ENCODE measurements at regions not wholly inside any gene's neighbourhood (a gene's known extent, or its start where the extent isn't known, plus 50 kb on each side); places are given as distances from the start of the nearest gene placed in this dataset.

GRCh38 chr4:27218013-27218412 lies 357.4 kb downstream of the STIM2 start:
- intact Hi-C loops (cut with DNase I) = no loop called here
- ATAC-seq = no peak
- H3K4me3 ChIP-seq (ENCODE audit: low read length) = no peak overlapping the region
- WGBS = 78% methylated on average over 2 of the region's 2 CpGs
- no peaks in the 10 kb centered on the region for H3K9me3 ChIP-seq (ENCODE audit: control insufficient read depth, low read length)
- no peak overlapping the region for H3K27ac ChIP-seq (ENCODE audit: low read length)
- no peaks in the 10 kb centered on the region for H3K27me3 ChIP-seq (ENCODE audit: control insufficient read depth, insufficient read depth)
- no peaks in the 10 kb centered on the region for H3K4me1 ChIP-seq (ENCODE audit: control insufficient read depth, insufficient read depth, low read length)
- no peak for DNase-seq

- 69% methylated on average over 2 of the region's 2 CpGs for WGBS
- Histone ChIP-seq H3K9me3 (ENCODE audit: control insufficient read depth, low read length) (no peaks in the 10 kb centered on the region), H3K27ac (ENCODE audit: low read length) (no peak overlapping the region), H3K4me1 (ENCODE audit: control insufficient read depth, insufficient read depth, low read length) (no peaks in the 10 kb centered on the region), H3K27me3 (ENCODE audit: control insufficient read depth, insufficient read depth) (no peaks in the 10 kb centered on the region), H3K4me3 (ENCODE audit: low read length) (no peak overlapping the region)
- intact Hi-C loops (cut with DNase I) = no loop called here
- no peak for ATAC-seq
- DNase-seq = no peak
Measured at GRCh38 chr4:27223326-27223725, 362.7 kb downstream of the STIM2 start.

GRCh38 chr4:27233531-27233930 lies 372.9 kb downstream of the STIM2 start:
- ATAC-seq (no peak), DNase-seq (no peak)
- 60% methylated on average over 3 of the region's 3 CpGs for WGBS
- Histone ChIP-seq H3K27me3 (ENCODE audit: control insufficient read depth, insufficient read depth) (no peaks in the 10 kb centered on the region), H3K4me1 (ENCODE audit: control insufficient read depth, insufficient read depth, low read length) (no peaks in the 10 kb centered on the region), H3K27ac (ENCODE audit: low read length) (no peak overlapping the region), H3K4me3 (ENCODE audit: low read length) (no peak overlapping the region), H3K9me3 (ENCODE audit: control insufficient read depth, low read length) (no peaks in the 10 kb centered on the region)
- intact Hi-C loops (cut with DNase I) = no loop called here

- intact Hi-C loops (cut with DNase I) = no loop called here
Measured at GRCh38 chr4:27234306-27234899, 373.8 kb downstream of the STIM2 start.

GRCh38 chr4:27239641-27240040 lies 379.0 kb downstream of the STIM2 start:
- ATAC-seq = no peak
- no peak overlapping the region for H3K4me3 ChIP-seq (ENCODE audit: low read length)
- DNase-seq = no peak

More at GRCh38 chr4:27234306-27234899, 373.8 kb downstream of the STIM2 start:
- 43% methylated on average over 6 of the region's 6 CpGs for WGBS
- Histone ChIP-seq H3K4me1 (ENCODE audit: control insufficient read depth, insufficient read depth, low read length) (no peaks in the 10 kb centered on the region), H3K27ac (ENCODE audit: low read length) (no peak overlapping the region), H3K27me3 (ENCODE audit: control insufficient read depth, insufficient read depth) (no peaks in the 10 kb centered on the region), H3K4me3 (ENCODE audit: low read length) (no peak overlapping the region), H3K9me3 (ENCODE audit: control insufficient read depth, low read length) (no peaks in the 10 kb centered on the region)
- ATAC-seq = peak; percentile 72
- no peak for DNase-seq

GRCh38 chr4:27242217-27242616 lies 381.6 kb downstream of the STIM2 start:
- DNase-seq (no peak), ATAC-seq (no peak)
- no peaks in the 10 kb centered on the region for H3K9me3 ChIP-seq (ENCODE audit: control insufficient read depth, low read length)
- intact Hi-C loops (cut with DNase I) = no loop called here
- H3K4me3 ChIP-seq (ENCODE audit: low read length) = no peak overlapping the region
- H3K27me3 ChIP-seq (ENCODE audit: control insufficient read depth, insufficient read depth) = no peaks in the 10 kb centered on the region
- H3K4me1 ChIP-seq (ENCODE audit: control insufficient read depth, insufficient read depth, low read length) = no peaks in the 10 kb centered on the region
- H3K27ac ChIP-seq (ENCODE audit: low read length) = no peak overlapping the region

More at GRCh38 chr4:27239641-27240040, 379.0 kb downstream of the STIM2 start:
- 82% methylated on average over 4 of the region's 4 CpGs for WGBS
- Histone ChIP-seq H3K27me3 (ENCODE audit: control insufficient read depth, insufficient read depth) (no peaks in the 10 kb centered on the region), H3K4me1 (ENCODE audit: control insufficient read depth, insufficient read depth, low read length) (no peaks in the 10 kb centered on the region), H3K27ac (ENCODE audit: low read length) (no peak overlapping the region), H3K9me3 (ENCODE audit: control insufficient read depth, low read length) (no peaks in the 10 kb centered on the region)
- intact Hi-C loops (cut with DNase I) = no loop called here

- intact Hi-C loops (cut with DNase I) = no loop called here
- Histone ChIP-seq H3K27me3 (ENCODE audit: control insufficient read depth, insufficient read depth) (no peaks in the 10 kb centered on the region), H3K4me3 (ENCODE audit: low read length) (no peak overlapping the region), H3K27ac (ENCODE audit: low read length) (no peak overlapping the region), H3K9me3 (ENCODE audit: control insufficient read depth, low read length) (no peaks in the 10 kb centered on the region), H3K4me1 (ENCODE audit: control insufficient read depth, insufficient read depth, low read length) (no peaks in the 10 kb centered on the region)
- ATAC-seq (no peak), DNase-seq (no peak)
- 56% methylated on average over 1 of the region's 1 CpG for WGBS
Measured at GRCh38 chr4:27245216-27245615, 384.6 kb downstream of the STIM2 start.

- ATAC-seq = peak in 1 of 2 donors; percentile 45
- intact Hi-C loops (cut with DNase I) = no loop called here
- DNase-seq = no peak
- no peaks in the 10 kb centered on the region for H3K4me1 ChIP-seq (ENCODE audit: control insufficient read depth, insufficient read depth, low read length)
- no peak overlapping the region for H3K27ac ChIP-seq (ENCODE audit: low read length)
- no peaks in the 10 kb centered on the region for H3K27me3 ChIP-seq (ENCODE audit: control insufficient read depth, insufficient read depth)
- 44% methylated on average over 2 of the region's 2 CpGs for WGBS
- H3K4me3 ChIP-seq (ENCODE audit: low read length) = no peak overlapping the region
- no peaks in the 10 kb centered on the region for H3K9me3 ChIP-seq (ENCODE audit: control insufficient read depth, low read length)
Measured at GRCh38 chr4:27248829-27249228, 388.2 kb downstream of the STIM2 start.

- Histone ChIP-seq H3K4me3 (ENCODE audit: low read length) (no peak overlapping the region), H3K9me3 (ENCODE audit: control insufficient read depth, low read length) (no peaks in the 10 kb centered on the region), H3K27ac (ENCODE audit: low read length) (no peak overlapping the region), H3K27me3 (ENCODE audit: control insufficient read depth, insufficient read depth) (no peaks in the 10 kb centered on the region), H3K4me1 (ENCODE audit: control insufficient read depth, insufficient read depth, low read length) (no peaks in the 10 kb centered on the region)
- peak in 1 of 3 donors; percentile 22 for DNase-seq
- WGBS = 21% methylated on average over 2 of the region's 2 CpGs
- intact Hi-C loops (cut with DNase I) = no loop called here
- ATAC-seq = peak; percentile 69 to 92
Measured at GRCh38 chr4:27251771-27252170, 391.1 kb downstream of the STIM2 start.

GRCh38 chr4:27267339-27267969 lies 406.8 kb downstream of the STIM2 start:
- Histone ChIP-seq H3K4me1 (ENCODE audit: control insufficient read depth, insufficient read depth, low read length) (no peaks in the 10 kb centered on the region), H3K9me3 (ENCODE audit: control insufficient read depth, low read length) (no peaks in the 10 kb centered on the region), H3K27me3 (ENCODE audit: control insufficient read depth, insufficient read depth) (no peaks in the 10 kb centered on the region), H3K27ac (ENCODE audit: low read length) (no peak overlapping the region), H3K4me3 (ENCODE audit: low read length) (no peak overlapping the region)
- WGBS = 64% methylated on average over 7 of the region's 7 CpGs
- DNase-seq = no peak
- intact Hi-C loops (cut with DNase I) = no loop called here
- no peak for ATAC-seq

- Histone ChIP-seq H3K27ac (ENCODE audit: low read length) (no peak overlapping the region), H3K4me3 (ENCODE audit: low read length) (no peak overlapping the region), H3K4me1 (ENCODE audit: control insufficient read depth, insufficient read depth, low read length) (no peaks in the 10 kb centered on the region), H3K9me3 (ENCODE audit: control insufficient read depth, low read length) (no peaks in the 10 kb centered on the region), H3K27me3 (ENCODE audit: control insufficient read depth, insufficient read depth) (no peaks in the 10 kb centered on the region)
- intact Hi-C loops (cut with DNase I) = no loop called here
- DNase-seq (no peak), ATAC-seq (no peak)
- WGBS = 74% methylated on average over 4 of the region's 4 CpGs
Measured at GRCh38 chr4:27267970-27268355, 407.3 kb downstream of the STIM2 start.

- no peaks in the 10 kb centered on the region for H3K27me3 ChIP-seq (ENCODE audit: control insufficient read depth, insufficient read depth)
Measured at GRCh38 chr4:27270435-27270834, 409.8 kb downstream of the STIM2 start.

More at GRCh38 chr4:27270435-27270834, 409.8 kb downstream of the STIM2 start:
- Histone ChIP-seq H3K9me3 (ENCODE audit: control insufficient read depth, low read length) (no peaks in the 10 kb centered on the region), H3K4me1 (ENCODE audit: control insufficient read depth, insufficient read depth, low read length) (no peaks in the 10 kb centered on the region), H3K27ac (ENCODE audit: low read length) (no peak overlapping the region), H3K4me3 (ENCODE audit: low read length) (no peak overlapping the region)
- ATAC-seq = no peak
- WGBS = 81% methylated on average over 1 of the region's 1 CpG
- intact Hi-C loops (cut with DNase I) = no loop called here
- DNase-seq = no peak
